OCI-LY1 (cell line): ENCODE measurements at regions not wholly inside any gene's neighbourhood (a gene's known extent, or its start where the extent isn't known, plus 50 kb on each side); places are given as distances from the start of the nearest gene placed in this dataset.

Experiments used
- H2AFZ ChIP-seq: fragments of 200-600 bp; sonication (generic), shearing (Covaris generic); 2 replicates; pipeline ENCODE4 v1.6.0; 2014; ENCODE audit warnings: antibody characterized with exemption, mild to moderate bottlenecking, low read length
- H3F3A ChIP-seq: fragments of 200-600 bp; sonication (generic), shearing (Covaris generic); 2 replicates; pipeline ENCODE4 v1.6.0; 2014; ENCODE audit warnings: mild to moderate bottlenecking, antibody characterized with exemption, low read length, moderate library complexity; ENCODE audit not compliant: insufficient read depth
- H3K27ac ChIP-seq: fragments of 200-600 bp; sonication (generic); 2 replicates; pipeline ENCODE4 v1.5.1; 2014; ENCODE audit warnings: low read length, mixed run types, mild to moderate bottlenecking, low read depth; ENCODE audit not compliant: poor library complexity, severe bottlenecking
- H3K27me3 ChIP-seq: fragments of 200-600 bp; sonication (generic); 2 replicates; pipeline ENCODE4 v1.6.0; 2014; ENCODE audit warnings: antibody characterized with exemption, mild to moderate bottlenecking, low read length, moderate library complexity; ENCODE audit not compliant: insufficient read depth
- H3K36me3 ChIP-seq: fragments of 200-600 bp; sonication (generic); 2 replicates; pipeline ENCODE4 v1.6.1; 2014; ENCODE audit warnings: mild to moderate bottlenecking, antibody characterized with exemption, low read length, moderate library complexity, mixed read lengths; ENCODE audit not compliant: insufficient read depth
- H3K4me1 ChIP-seq: fragments of 200-600 bp; sonication (generic); 2 replicates; pipeline ENCODE4 v1.5.1; 2014; ENCODE audit warnings: mild to moderate bottlenecking, low read length, moderate library complexity; ENCODE audit not compliant: insufficient read depth, severe bottlenecking
- H3K4me2 ChIP-seq: fragments of 200-600 bp; sonication (generic), shearing (Covaris generic); 2 replicates; pipeline ENCODE4 v1.6.1; 2014; ENCODE audit warnings: low read length
- H3K4me3 ChIP-seq: fragments of 200-600 bp; sonication (generic); 2 replicates; pipeline ENCODE4 v1.5.1; 2014; ENCODE audit warnings: low read length, low read depth, mild to moderate bottlenecking, mixed read lengths; ENCODE audit not compliant: poor library complexity, severe bottlenecking
- H3K79me2 ChIP-seq: fragments of 200-600 bp; shearing (Covaris generic); 2 replicates; pipeline ENCODE4 v1.6.1; 2016; ENCODE audit warnings: mixed run types, low read length, mixed read lengths; ENCODE audit not compliant: insufficient read depth
- H3K9ac ChIP-seq: fragments of 200-600 bp; sonication (generic), shearing (Covaris generic); 2 replicates; pipeline ENCODE4 v1.6.1; 2014; ENCODE audit warnings: mild to moderate bottlenecking, low read length, mixed read lengths
- H3K9me2 ChIP-seq: fragments of 200-600 bp; sonication (generic), shearing (Covaris generic); 2 replicates; pipeline ENCODE4 v1.6.1; 2014; ENCODE audit warnings: low read depth, mild to moderate bottlenecking, low read length, mixed read lengths
- H3K9me3 ChIP-seq: fragments of 200-600 bp; shearing (Covaris generic); 2 replicates; pipeline ENCODE4 v1.6.1; 2014; ENCODE audit warnings: low read length, mixed read lengths
- H4K20me1 ChIP-seq: fragments of 200-600 bp; sonication (generic), shearing (Covaris generic); 2 replicates; pipeline ENCODE4 v1.6.0; 2016; ENCODE audit warnings: mild to moderate bottlenecking, low read length; ENCODE audit not compliant: insufficient read depth
- EZH2 ChIP-seq: fragments of 200-600 bp; sonication (generic), shearing (Covaris generic); IDR thresholded peaks from 2 replicates; pipeline ENCODE4 v1.8.0; 2017; ENCODE audit warnings: borderline replicate concordance, mixed run types, mild to moderate bottlenecking, antibody characterized with exemption, low read length, moderate library complexity, mixed read lengths
- TF ChIP-seq, protein P1 (sequence below): fragments of 200-600 bp; sonication (generic), shearing (Covaris generic); IDR thresholded peaks from 2 replicates; pipeline ENCODE4 v1.5.1; 2017; ENCODE audit warnings: mild to moderate bottlenecking, antibody characterized with exemption, low read length, moderate library complexity, mixed read lengths

DNA sequence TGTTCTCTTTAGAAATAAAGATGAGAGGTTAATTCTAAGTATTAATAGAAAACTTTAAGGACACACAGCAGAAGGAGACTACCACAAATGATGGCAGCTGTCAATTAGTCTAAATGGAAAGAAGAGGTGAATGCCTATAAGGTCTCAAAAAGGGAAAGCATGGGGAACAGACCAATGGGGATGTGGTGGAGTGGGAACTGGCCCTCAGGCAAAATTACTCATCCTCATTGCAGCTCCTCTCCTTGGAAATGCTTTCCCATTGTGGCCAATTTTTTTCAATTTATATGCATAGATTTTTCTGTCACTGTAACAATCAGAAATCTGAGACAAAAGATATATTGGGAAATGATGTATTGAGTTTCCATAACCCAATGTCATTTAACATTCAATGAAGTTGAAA lies 222.9 kb upstream of the DEFB112 start:
- H3K27ac ChIP-seq: no peak overlapping the region
- TF ChIP-seq EZH2: no peak
- TF ChIP-seq, protein P1, sequence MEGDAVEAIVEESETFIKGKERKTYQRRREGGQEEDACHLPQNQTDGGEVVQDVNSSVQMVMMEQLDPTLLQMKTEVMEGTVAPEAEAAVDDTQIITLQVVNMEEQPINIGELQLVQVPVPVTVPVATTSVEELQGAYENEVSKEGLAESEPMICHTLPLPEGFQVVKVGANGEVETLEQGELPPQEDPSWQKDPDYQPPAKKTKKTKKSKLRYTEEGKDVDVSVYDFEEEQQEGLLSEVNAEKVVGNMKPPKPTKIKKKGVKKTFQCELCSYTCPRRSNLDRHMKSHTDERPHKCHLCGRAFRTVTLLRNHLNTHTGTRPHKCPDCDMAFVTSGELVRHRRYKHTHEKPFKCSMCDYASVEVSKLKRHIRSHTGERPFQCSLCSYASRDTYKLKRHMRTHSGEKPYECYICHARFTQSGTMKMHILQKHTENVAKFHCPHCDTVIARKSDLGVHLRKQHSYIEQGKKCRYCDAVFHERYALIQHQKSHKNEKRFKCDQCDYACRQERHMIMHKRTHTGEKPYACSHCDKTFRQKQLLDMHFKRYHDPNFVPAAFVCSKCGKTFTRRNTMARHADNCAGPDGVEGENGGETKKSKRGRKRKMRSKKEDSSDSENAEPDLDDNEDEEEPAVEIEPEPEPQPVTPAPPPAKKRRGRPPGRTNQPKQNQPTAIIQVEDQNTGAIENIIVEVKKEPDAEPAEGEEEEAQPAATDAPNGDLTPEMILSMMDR: no peak
- H3K4me2 ChIP-seq: no peak overlapping the region
- H3K4me1 ChIP-seq: no peaks in the 10 kb centered on the region
- no peaks in the 10 kb centered on the region for H3K9me3 ChIP-seq
- no peaks in the 10 kb centered on the region for H3K9me2 ChIP-seq
- no peaks in the 10 kb centered on the region for H4K20me1 ChIP-seq
- H3K36me3 ChIP-seq: no peaks in the 10 kb centered on the region
- no peaks in the 10 kb centered on the region for H3K27me3 ChIP-seq
- no peaks in the 10 kb centered on the region for H3F3A ChIP-seq
- H2AFZ ChIP-seq: no peak overlapping the region
- no peak overlapping the region for H3K9ac ChIP-seq
- no peak overlapping the region for H3K4me3 ChIP-seq
- no peaks in the 10 kb centered on the region for H3K79me2 ChIP-seq

DNA sequence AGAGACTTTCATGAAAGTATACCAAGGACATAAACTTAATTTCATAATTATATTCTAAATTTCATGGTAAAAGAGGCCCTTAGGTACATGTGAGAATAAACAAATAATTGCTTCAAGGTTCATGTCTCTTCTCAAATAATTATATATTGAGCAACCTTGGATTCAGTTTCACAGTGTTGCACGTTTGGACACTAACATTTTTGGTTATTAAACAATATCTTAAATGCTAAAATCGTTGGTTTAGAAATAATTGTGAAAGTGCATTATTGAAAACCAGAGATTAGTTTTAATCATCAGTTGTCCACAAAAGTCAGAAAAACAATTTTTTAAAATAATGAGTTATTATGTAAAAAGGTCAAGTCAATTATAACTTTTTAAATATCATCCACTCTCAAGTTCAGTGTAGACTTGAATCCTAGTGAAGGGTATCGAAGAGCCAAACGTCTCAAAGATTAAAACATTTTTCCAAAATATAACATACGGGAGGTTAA lies 227.1 kb upstream of the DEFB112 start:
- Histone ChIP-seq H3K4me3 (no peak overlapping the region), H2AFZ (no peak overlapping the region), H3K9me2 (no peaks in the 10 kb centered on the region), H3K27ac (no peak overlapping the region), H3K9ac (no peak overlapping the region), H3K27me3 (no peaks in the 10 kb centered on the region), H3F3A (no peaks in the 10 kb centered on the region), H3K4me1 (no peaks in the 10 kb centered on the region), H4K20me1 (no peaks in the 10 kb centered on the region), H3K79me2 (no peaks in the 10 kb centered on the region), H3K9me3 (no peaks in the 10 kb centered on the region), H3K36me3 (no peaks in the 10 kb centered on the region), H3K4me2 (no peak overlapping the region)
- no peak for TF ChIP-seq EZH2
- TF ChIP-seq, protein P1: no peak

DNA sequence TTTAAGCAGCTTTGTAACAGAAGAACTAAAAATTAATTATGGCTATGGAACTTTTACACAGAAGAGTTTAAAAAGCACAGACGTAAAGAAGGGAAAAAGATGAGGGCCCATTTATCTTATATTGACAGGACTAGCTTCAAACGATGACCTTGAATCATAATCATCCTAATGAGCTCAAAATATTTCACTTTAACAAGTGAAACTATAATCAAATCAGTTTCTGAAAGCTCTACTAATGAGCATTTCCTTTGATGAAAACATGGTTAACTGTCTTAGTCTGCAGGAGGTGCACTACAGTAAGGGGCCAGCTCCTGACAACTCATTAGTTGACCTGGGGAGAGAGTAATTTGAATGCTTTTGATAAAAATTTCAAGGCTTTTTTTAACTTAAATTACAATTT lies 228.0 kb upstream of the DEFB112 start:
- no peak overlapping the region for H2AFZ ChIP-seq
- H3K4me3 ChIP-seq: no peak overlapping the region
- H3K79me2 ChIP-seq: no peaks in the 10 kb centered on the region
- no peaks in the 10 kb centered on the region for H3K36me3 ChIP-seq
- H3K4me2 ChIP-seq: no peak overlapping the region
- H4K20me1 ChIP-seq: no peaks in the 10 kb centered on the region
- H3K9me3 ChIP-seq: no peaks in the 10 kb centered on the region
- no peak overlapping the region for H3K27ac ChIP-seq
- no peaks in the 10 kb centered on the region for H3F3A ChIP-seq
- H3K27me3 ChIP-seq: no peaks in the 10 kb centered on the region
- TF ChIP-seq, protein P1: no peak
- no peak for TF ChIP-seq EZH2
- H3K9me2 ChIP-seq: no peaks in the 10 kb centered on the region
- H3K4me1 ChIP-seq: no peaks in the 10 kb centered on the region
- no peak overlapping the region for H3K9ac ChIP-seq
